T-helper 17 cell (primary cell): ENCODE measurements at regions not wholly inside any gene's neighbourhood (a gene's known extent, or its start where the extent isn't known, plus 50 kb on each side); places are given as distances from the start of the nearest gene placed in this dataset.

Experiments used
- ATAC-seq: fragments of 150-1000 bp; cut with Tn5 transposase; 2 replicates; pipeline ENCODE4 v1.10.0; 2021; ENCODE audit warnings: mild to moderate bottlenecking, moderate library complexity
- DNase-seq, 3 donors: peaks; one replicate each; pipeline versions ENCODE4 v3.0.0 to v3.0.0-alpha.2; 2020 to 2021
- H3K9me3 ChIP-seq: one replicate; pipeline ENCODE4 v1.7.0; 2013; ENCODE audit warnings: low read length, mild to moderate bottlenecking; ENCODE audit not compliant: control insufficient read depth, poor library complexity, severe bottlenecking
- H3K27ac Mint-ChIP-seq: one replicate; pipeline ENCODE4 v1.8.0; 2022; ENCODE audit warnings: mild to moderate bottlenecking, moderate library complexity, mixed read lengths
- H3K27me3 Mint-ChIP-seq: one replicate; pipeline ENCODE4 v1.8.0; 2022; ENCODE audit warnings: mixed read lengths
- H3K36me3 Mint-ChIP-seq: one replicate; pipeline ENCODE4 v1.8.0; 2022; ENCODE audit warnings: low read depth, mixed read lengths
- H3K4me1 Mint-ChIP-seq: one replicate; pipeline ENCODE4 v1.8.0; 2022; ENCODE audit warnings: mild to moderate bottlenecking, mixed read lengths
- H3K4me3 Mint-ChIP-seq: one replicate; pipeline ENCODE4 v1.8.0; 2022; ENCODE audit warnings: mild to moderate bottlenecking, moderate library complexity, mixed read lengths

DNA sequence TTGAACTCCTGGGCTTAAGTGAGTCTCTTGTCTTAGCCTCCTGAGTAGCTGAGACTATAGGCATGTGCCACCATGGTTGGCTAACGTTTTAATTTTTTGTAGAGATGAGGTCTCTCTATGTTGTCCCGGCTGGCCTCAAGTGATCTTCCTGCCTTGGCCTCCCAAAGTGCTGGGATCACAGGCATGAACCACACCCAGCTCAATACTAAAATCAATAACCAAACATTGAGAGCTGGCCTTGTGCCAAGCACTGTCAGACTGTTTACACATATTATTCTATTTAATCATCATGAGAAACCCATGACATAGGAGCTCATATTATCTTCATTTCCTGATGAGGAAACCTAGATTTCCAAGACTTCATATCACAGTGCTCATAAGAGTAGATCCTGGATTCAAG is 251.2 kb downstream of the BAMBI start:
- H3K27me3 Mint-ChIP-seq, result peaks cover 21% of the 10 kb centered on the region
- no peak overlapping the region for H3K27ac Mint-ChIP-seq
- H3K4me1 Mint-ChIP-seq, result no peaks in the 10 kb centered on the region
- DNase-seq (no peak), ATAC-seq (no peak)
- no peak overlapping the region for H3K4me3 Mint-ChIP-seq
- H3K9me3 ChIP-seq, result no peaks in the 10 kb centered on the region
- H3K36me3 Mint-ChIP-seq, result no peaks in the 10 kb centered on the region

GRCh38 chr10:28929942-28930341 is 252.6 kb downstream of the BAMBI start:
- ATAC-seq, result no peak

DNA sequence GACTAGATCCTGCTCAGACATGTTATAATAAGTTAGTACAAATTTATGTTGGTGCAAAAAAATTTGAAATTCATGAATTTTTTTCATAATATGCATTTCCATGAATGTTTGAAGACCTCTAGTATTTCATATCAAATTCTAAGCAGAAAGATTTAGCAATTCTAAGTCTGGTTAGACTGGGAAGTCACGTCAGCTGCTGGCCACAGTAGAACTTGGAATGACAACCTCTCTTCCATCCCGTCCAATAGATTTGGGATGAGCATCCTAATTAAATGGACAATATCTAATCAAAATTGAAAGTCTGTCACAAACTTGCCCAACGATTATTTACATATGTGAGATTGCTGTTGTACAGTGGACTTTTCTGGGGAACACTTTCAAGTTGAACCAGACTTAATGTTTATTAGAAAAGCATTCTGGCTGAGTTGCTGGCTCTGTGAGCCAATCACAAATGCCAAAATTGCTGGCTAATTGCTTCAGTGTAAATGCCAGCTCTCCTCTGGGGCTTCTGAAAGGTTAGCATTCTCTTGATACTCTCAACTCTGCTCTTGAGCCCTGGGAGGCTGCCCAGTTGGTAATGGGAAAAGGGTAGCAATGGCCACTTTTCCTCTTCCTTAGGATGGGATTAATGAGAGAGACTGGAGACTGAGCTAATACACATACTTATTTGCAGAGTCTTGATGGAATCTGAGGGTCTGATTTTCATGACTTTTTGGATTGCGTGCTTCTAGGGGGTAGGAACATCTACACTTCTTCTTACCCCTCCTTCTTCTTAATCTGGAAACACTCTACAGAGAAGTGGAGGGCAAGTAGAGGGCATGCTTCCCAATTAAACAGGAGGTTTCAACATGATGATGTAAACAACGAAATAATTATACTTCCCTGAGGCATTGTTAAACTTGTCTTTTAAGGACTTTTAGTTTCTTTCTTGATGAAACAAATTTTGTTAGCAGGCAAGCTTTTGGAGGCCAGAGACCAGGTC is 253.5 kb downstream of the BAMBI start:
- no peaks in the 10 kb centered on the region for H3K9me3 ChIP-seq
- Mint-ChIP-seq H3K27ac (no peak overlapping the region), H3K4me1 (no peaks in the 10 kb centered on the region), H3K4me3 (no peak overlapping the region), H3K27me3 (peaks cover 10% of the 10 kb centered on the region), H3K36me3 (no peaks in the 10 kb centered on the region)
- no peak for DNase-seq
- no peak for ATAC-seq

More at GRCh38 chr10:28929942-28930341, 252.6 kb downstream of the BAMBI start:
- no peak for DNase-seq
- no peaks in the 10 kb centered on the region for H3K9me3 ChIP-seq
- Mint-ChIP-seq H3K4me1 (no peaks in the 10 kb centered on the region), H3K27ac (no peak overlapping the region), H3K27me3 (peaks cover 11% of the 10 kb centered on the region), H3K36me3 (no peaks in the 10 kb centered on the region), H3K4me3 (no peak overlapping the region)

DNA sequence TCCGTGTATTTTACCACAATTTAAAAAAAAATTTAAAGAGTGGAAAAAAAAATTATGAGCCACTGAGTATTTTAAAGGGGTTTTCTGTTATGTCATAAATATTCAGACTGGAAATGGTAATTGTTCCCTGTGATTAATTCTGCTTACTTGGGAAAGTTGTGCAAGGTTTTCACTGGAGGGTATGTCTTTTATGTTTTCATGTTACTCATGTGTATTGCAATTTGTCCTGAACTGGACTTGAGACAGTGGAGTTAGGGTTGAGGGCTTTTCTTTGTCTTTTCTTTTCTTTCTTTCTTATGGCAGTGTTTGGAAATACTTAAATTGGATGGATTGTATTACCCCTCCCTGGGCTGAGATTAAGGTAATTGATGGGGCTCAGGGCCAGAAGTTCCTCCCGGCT is 257.7 kb downstream of the BAMBI start:
- H3K9me3 ChIP-seq, result no peaks in the 10 kb centered on the region
- Mint-ChIP-seq H3K27me3 (peaks cover 5% of the 10 kb centered on the region), H3K4me3 (no peak overlapping the region), H3K36me3 (no peaks in the 10 kb centered on the region), H3K27ac (no peak overlapping the region), H3K4me1 (no peaks in the 10 kb centered on the region)
- ATAC-seq (no peak), DNase-seq (no peak)

DNA sequence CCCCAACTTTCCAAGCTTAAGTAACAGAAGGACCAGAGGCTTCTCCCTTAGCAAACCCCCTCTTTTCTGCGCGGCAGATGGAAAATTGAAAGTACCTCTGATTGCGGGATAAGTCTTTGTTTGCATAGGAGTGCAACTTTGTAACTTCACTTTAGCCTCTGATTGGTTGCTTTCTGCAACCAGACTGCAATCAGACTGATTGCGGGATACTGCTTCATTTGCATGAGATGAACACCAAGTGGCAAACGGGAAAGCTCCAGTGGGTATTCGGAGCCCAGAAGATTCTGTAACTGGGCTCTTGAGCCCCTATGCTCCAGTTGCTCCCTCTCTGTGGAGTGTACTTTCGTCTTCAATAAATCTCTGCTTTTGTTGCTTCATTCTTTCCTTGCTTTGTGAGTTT is 260.6 kb downstream of the BAMBI start:
- H3K36me3 Mint-ChIP-seq, result no peaks in the 10 kb centered on the region
- H3K4me3 Mint-ChIP-seq, result no peak overlapping the region
- no peak overlapping the region for H3K27ac Mint-ChIP-seq
- peaks cover 5% of the 10 kb centered on the region for H3K27me3 Mint-ChIP-seq
- ATAC-seq (no peak), DNase-seq (no peak)
- H3K4me1 Mint-ChIP-seq, result no peaks in the 10 kb centered on the region
- H3K9me3 ChIP-seq, result no peaks in the 10 kb centered on the region

DNA sequence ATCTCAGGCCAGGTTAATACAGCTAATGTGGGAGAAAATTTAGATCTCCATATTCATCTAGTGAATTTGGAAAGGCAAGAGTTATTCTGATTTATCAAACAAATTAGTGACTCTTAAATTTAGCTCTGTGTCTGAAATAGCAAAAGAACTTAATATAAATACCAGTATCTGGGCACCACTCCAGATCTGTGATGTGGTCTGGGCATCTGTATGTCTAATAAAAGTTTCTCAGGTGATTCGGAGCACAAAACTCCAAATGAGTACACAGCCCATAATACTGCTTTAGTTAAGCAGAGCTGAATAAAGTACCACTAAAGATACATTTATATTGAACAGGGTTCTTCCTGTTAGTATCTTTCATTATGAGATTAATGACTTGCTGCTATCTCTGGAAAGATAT is 261.4 kb downstream of the BAMBI start:
- H3K4me1 Mint-ChIP-seq, result no peaks in the 10 kb centered on the region
- no peaks in the 10 kb centered on the region for H3K9me3 ChIP-seq
- H3K4me3 Mint-ChIP-seq, result no peak overlapping the region
- no peak for ATAC-seq
- H3K27ac Mint-ChIP-seq, result no peak overlapping the region
- peaks cover 5% of the 10 kb centered on the region for H3K27me3 Mint-ChIP-seq
- no peak for DNase-seq
- H3K36me3 Mint-ChIP-seq, result no peaks in the 10 kb centered on the region

DNA sequence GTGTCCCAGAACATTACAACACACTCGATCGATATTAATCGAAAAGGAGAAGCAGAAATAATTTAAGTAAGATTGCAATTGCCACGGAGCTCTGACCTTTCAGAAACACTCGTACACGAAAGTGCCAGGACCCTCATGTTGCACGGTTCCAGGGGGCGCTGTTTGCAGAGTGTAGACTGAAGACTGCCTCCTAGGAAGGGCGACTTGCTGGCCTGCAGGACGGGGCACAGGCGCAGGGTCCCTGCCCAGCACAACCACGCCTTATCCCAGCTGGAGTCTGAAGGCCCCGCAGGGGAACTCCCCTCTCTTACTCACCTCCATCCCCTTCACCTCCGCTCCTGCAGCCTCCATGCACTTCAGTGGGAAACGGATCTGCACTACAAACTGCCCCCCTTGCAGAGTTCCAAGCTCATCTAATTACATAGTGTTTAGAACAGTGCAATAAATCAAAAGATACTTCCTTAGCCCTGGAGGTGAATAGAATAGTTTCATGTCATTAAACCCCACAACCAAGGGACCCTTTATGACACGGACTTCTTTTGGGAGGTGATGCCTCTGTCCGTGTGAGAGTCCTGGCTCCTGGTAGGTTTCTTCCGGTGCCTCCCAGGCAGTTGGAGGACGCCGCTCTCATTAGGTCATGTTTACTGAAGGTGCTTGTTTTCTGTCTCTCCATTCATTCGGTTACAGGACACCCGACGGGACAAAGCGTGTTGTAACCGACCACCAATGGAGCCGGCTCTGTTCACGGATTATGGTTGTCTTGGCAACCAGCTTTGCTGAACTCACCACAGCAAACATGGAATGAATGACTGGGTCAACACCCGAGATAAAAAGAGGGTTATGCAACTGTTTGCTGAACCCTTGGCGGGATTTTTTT is 262.2 kb downstream of the BAMBI start:
- Mint-ChIP-seq H3K36me3 (no peaks in the 10 kb centered on the region), H3K27me3 (peaks cover 5% of the 10 kb centered on the region), H3K4me3 (no peak overlapping the region), H3K27ac (no peak overlapping the region), H3K4me1 (no peaks in the 10 kb centered on the region)
- H3K9me3 ChIP-seq, result no peaks in the 10 kb centered on the region
- DNase-seq (no peak), ATAC-seq (no peak)

GRCh38 chr10:28940158-28940888 is 263.0 kb downstream of the BAMBI start:
- no peaks in the 10 kb centered on the region for H3K9me3 ChIP-seq
- Mint-ChIP-seq H3K4me1 (no peaks in the 10 kb centered on the region), H3K27ac (no peak overlapping the region), H3K36me3 (no peaks in the 10 kb centered on the region), H3K4me3 (no peak overlapping the region), H3K27me3 (peaks cover 5% of the 10 kb centered on the region)
- DNase-seq (no peak), ATAC-seq (no peak)

DNA sequence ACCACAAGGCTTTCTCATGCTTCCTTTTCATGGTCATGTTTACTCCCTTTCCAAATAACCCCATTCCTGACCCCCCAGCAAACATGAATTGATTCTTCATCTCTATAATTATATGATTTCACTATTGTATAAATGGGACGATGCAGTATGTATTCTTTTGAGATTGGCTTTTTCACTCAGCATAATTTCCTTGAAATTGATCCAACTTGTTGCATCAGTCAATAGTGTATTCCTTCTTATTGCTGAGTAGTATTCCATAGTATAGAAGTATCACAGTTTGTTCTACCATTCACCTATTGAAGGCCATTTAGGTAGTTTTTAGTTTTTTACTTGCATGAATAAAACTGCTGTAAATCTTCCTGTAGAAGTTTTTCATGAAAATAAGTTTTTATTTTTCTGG is 264.7 kb downstream of the BAMBI start:
- Mint-ChIP-seq H3K27ac (no peak overlapping the region), H3K4me3 (no peak overlapping the region), H3K36me3 (no peaks in the 10 kb centered on the region), H3K4me1 (no peaks in the 10 kb centered on the region), H3K27me3 (no peaks in the 10 kb centered on the region)
- DNase-seq (no peak), ATAC-seq (no peak)
- no peaks in the 10 kb centered on the region for H3K9me3 ChIP-seq

- DNase-seq (no peak), ATAC-seq (no peak)
- Mint-ChIP-seq H3K4me1 (no peaks in the 10 kb centered on the region), H3K27ac (no peak overlapping the region), H3K36me3 (no peaks in the 10 kb centered on the region), H3K4me3 (no peak overlapping the region), H3K27me3 (no peaks in the 10 kb centered on the region)
- H3K9me3 ChIP-seq, result peaks cover 3% of the 10 kb centered on the region
Observed at GRCh38 chr10:28945959-28946358, 268.6 kb downstream of the BAMBI start.

DNA sequence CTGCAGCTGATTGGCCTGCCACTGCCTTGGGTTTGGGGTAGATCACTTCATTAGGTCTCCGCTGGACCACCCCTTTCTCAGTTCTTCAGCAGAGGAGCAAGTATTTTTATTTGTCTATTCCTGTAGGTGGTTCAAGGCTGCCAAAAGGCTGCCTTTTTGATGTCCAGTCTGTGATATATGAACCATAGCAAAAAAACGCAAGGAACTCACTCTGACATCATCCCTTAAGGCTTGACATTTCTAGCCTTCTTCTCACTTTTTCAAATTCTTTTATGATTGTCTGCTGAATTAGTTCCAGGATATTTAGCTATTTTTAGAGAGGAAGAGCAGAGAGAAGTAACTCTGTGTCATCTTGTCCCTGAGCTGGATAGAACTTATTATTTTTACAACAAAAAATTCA is 269.2 kb downstream of the BAMBI start:
- Mint-ChIP-seq H3K27me3 (no peaks in the 10 kb centered on the region), H3K4me1 (no peaks in the 10 kb centered on the region), H3K27ac (no peak overlapping the region), H3K4me3 (no peak overlapping the region), H3K36me3 (no peaks in the 10 kb centered on the region)
- H3K9me3 ChIP-seq, result peaks cover 3% of the 10 kb centered on the region
- DNase-seq, result no peak
- ATAC-seq, result no peak

GRCh38 chr10:28947171-28947570 is 269.9 kb downstream of the BAMBI start:
- no peak for ATAC-seq
- Mint-ChIP-seq H3K4me3 (no peak overlapping the region), H3K36me3 (no peaks in the 10 kb centered on the region)

DNA sequence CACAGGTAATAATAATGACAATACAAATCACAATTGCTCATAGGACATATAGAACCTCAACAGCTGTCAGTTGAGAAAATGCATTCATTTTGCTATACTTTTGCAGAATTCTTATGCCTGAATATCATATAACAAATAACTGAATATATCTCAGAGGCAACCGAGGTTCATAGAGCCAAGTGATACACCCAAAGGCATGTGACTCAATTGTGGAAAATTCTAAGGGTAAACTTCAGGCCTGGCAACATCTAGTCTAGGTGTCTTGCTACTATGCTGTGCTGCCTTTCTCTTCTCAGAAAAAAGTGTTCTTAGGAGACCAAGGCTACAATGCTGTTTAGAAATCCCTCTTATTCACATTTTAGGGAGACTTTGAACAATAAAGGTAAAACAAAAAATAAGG is 270.7 kb downstream of the BAMBI start:
- no peak for DNase-seq
- Mint-ChIP-seq H3K27me3 (peaks cover 7% of the 10 kb centered on the region), H3K27ac (no peak overlapping the region), H3K4me3 (no peak overlapping the region), H3K36me3 (no peaks in the 10 kb centered on the region), H3K4me1 (no peaks in the 10 kb centered on the region)
- H3K9me3 ChIP-seq, result peaks cover 3% of the 10 kb centered on the region
- no peak for ATAC-seq

More at GRCh38 chr10:28947171-28947570, 269.9 kb downstream of the BAMBI start:
- DNase-seq, result no peak
- H3K27ac Mint-ChIP-seq, result no peak overlapping the region
- peaks cover 3% of the 10 kb centered on the region for H3K9me3 ChIP-seq
- peaks cover 3% of the 10 kb centered on the region for H3K27me3 Mint-ChIP-seq
- no peaks in the 10 kb centered on the region for H3K4me1 Mint-ChIP-seq
